ENCODE measurements at regions not wholly inside any gene's neighbourhood (a gene's known extent, or its start where the extent isn't known, plus 50 kb on each side); places are given as distances from the start of the nearest gene placed in this dataset.

DNA sequence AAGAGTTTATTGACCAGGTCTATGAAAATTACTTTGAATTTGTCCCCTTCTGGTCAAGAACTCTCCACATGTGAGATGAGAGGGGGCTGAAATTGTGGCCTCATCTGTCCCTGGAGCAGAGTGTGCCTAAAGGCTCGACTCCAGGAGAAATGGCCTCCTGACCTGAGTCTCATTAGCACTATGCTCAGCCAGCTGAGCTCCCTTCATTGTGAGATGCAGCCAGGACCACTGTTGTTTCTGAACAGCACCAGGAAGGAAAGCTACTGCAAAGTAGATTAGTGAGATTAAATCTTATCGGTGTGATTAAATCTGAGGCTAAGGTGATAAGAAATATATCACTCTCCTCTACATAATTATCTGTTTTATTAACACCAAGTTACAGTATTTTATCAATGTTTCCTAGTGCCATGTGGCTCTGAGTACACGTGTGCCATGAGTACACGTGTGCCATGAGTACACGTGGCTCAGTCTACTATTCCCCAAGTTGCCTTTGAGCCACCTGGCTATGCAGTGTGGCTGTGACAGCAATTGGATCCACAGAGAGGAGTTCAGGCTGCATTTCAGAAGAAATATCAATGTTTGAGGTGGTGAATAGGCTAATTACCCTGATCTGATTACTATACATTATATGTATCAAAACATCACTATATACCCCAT is 126.9 kb downstream of the IPMK start:
- Histone ChIP-seq H3K36me3 (no peaks in the 10 kb centered on the region), H3K27ac (no peak overlapping the region), H3K4me1 (no peaks in the 10 kb centered on the region), H3K27me3 (no peaks in the 10 kb centered on the region), H3K9me3 (no peaks in the 10 kb centered on the region), H3K4me3 (no peak overlapping the region)
- TF ChIP-seq, protein P1, sequence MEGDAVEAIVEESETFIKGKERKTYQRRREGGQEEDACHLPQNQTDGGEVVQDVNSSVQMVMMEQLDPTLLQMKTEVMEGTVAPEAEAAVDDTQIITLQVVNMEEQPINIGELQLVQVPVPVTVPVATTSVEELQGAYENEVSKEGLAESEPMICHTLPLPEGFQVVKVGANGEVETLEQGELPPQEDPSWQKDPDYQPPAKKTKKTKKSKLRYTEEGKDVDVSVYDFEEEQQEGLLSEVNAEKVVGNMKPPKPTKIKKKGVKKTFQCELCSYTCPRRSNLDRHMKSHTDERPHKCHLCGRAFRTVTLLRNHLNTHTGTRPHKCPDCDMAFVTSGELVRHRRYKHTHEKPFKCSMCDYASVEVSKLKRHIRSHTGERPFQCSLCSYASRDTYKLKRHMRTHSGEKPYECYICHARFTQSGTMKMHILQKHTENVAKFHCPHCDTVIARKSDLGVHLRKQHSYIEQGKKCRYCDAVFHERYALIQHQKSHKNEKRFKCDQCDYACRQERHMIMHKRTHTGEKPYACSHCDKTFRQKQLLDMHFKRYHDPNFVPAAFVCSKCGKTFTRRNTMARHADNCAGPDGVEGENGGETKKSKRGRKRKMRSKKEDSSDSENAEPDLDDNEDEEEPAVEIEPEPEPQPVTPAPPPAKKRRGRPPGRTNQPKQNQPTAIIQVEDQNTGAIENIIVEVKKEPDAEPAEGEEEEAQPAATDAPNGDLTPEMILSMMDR (IDR thresholded peaks at IDR 0.05): no peak
- no peak for DNase-seq (ENCODE audit: low spot score in 2 of 2)
- intact Hi-C loops (cut with DNase I): no loop called here

DNA sequence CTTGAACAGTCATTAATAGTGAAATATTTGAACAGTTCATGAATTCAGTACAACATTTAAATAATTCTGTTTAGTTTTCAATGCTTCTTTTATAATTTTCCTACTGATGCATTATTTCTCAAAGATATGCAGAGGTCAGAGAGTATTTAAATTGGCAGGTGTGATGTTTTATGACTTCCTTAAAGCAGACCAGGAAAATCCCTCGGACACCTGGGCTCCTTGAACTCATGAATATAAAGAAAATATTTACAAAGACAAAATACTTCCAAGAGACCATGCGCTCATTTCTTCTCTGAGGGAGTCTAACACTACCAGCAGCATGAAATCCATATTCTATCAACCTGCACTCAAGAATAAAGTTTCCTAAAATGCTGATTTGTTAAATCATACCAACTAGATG is 127.6 kb downstream of the IPMK start:
- Histone ChIP-seq H3K27ac (no peak overlapping the region), H3K27me3 (no peaks in the 10 kb centered on the region), H3K4me1 (no peaks in the 10 kb centered on the region), H3K9me3 (no peaks in the 10 kb centered on the region), H3K4me3 (no peak overlapping the region), H3K36me3 (no peaks in the 10 kb centered on the region)
- no peak for DNase-seq (ENCODE audit: low spot score in 2 of 2)
- intact Hi-C loops (cut with DNase I): no loop called here
- TF ChIP-seq, protein P1 (IDR thresholded peaks at IDR 0.05): no peak

DNA sequence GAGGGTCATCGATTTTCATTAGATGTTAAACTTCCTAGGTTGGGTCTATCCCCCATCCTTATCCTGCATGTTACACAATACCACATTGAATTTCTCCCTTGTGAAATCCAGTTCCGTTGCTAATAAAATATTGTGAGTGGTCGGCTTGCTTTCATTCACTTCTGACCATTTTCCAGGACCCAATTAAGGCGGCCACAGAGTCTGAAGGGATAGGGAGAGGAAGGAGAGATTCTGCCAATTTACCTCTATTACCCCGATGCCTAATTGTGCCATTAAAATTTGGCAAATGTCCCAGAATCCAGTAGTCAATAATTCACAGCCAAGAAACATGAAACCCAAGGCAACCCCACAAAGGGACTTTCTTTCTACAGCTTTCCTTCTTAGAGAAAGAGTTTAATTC is 129.9 kb downstream of the IPMK start:
- DNase-seq (ENCODE audit: low spot score in 2 of 2): no peak
- Histone ChIP-seq H3K9me3 (no peaks in the 10 kb centered on the region), H3K27me3 (no peaks in the 10 kb centered on the region), H3K36me3 (no peaks in the 10 kb centered on the region), H3K4me3 (no peak overlapping the region), H3K27ac (no peak overlapping the region), H3K4me1 (no peaks in the 10 kb centered on the region)
- TF ChIP-seq, protein P1 (IDR thresholded peaks at IDR 0.05): no peak
- intact Hi-C loops (cut with DNase I): no loop called here

DNA sequence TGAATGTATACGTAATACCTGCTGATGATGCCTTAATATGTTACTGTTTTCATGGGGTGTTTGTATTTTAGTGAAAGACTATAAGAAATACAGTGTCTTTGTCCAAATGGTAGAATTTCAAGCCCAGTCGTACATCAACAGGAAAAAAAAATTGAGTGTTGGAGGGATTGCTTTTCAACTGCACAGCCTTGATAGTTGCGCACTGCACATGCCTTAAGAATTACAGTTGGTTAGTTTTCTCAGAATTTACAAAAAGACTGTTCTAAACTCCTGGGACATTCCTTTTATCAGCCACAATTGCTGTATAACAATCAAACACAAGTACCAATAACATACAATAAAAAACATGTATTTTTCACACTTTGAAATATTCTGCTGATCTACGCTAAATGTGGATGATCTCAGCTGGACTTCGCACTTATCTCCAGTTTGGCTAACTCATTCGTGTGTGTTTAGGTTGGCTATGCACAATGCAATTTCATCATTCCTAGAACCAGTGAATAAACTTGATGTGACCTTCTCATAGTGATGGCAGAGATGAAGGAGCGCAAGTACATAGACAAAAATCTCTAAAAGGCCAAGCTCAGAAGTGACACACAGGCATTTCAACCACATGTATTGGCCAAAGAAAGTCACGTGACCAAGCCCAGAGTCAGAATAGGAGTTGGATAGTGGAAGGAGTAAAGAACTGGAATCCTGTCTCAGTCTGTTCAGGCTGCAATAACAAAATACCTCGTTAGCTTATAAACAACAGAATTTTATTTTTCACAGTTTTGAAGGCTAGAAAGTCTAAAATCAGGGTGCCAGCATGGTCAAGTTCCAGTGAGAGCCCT is 152.3 kb downstream of the IPMK start:
- Histone ChIP-seq H3K36me3 (no peaks in the 10 kb centered on the region), H3K4me1 (no peaks in the 10 kb centered on the region), H3K27me3 (no peaks in the 10 kb centered on the region), H3K27ac (no peak overlapping the region), H3K4me3 (no peak overlapping the region), H3K9me3 (no peaks in the 10 kb centered on the region)
- TF ChIP-seq, protein P1 (IDR thresholded peaks at IDR 0.05): no peak
- intact Hi-C loops (cut with DNase I): no loop called here
- DNase-seq (ENCODE audit: low spot score in 2 of 2): no peak

DNA sequence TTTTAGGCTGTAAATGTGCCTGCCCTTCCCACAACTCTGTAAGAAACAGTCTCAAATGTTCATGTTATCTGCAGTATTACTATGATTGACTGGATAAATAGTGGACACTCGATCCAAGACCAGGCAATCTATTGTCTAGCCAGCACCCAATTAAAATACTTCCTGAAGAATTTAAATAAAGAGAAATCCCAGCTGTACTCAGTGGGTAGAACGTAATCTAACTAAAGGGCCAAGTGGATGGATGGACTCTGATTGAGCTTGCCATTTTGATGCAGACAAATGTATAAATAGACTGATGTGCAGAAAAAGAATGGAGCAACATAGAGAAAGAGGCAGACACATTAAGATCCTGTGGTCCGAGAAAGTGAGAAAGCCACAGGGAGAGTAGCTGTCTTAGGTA is 158.0 kb downstream of the IPMK start:
- Histone ChIP-seq H3K27me3 (no peaks in the 10 kb centered on the region), H3K27ac (no peak overlapping the region), H3K36me3 (no peaks in the 10 kb centered on the region), H3K4me3 (no peak overlapping the region), H3K4me1 (no peaks in the 10 kb centered on the region), H3K9me3 (no peaks in the 10 kb centered on the region)
- TF ChIP-seq, protein P1 (IDR thresholded peaks at IDR 0.05): no peak
- intact Hi-C loops (cut with DNase I): no loop called here
- no peak for DNase-seq (ENCODE audit: low spot score in 2 of 2)
